GM23248 (cell line): ENCODE measurements at regions not wholly inside any gene's neighbourhood (a gene's known extent, or its start where the extent isn't known, plus 50 kb on each side); places are given as distances from the start of the nearest gene placed in this dataset.

Source experiments
- EZH2 ChIP-seq: fragments of 200-600 bp; sonication (generic); IDR thresholded peaks from 2 replicates; pipeline ENCODE4 v1.6.1; 2018; ENCODE audit warnings: antibody characterized with exemption, mild to moderate bottlenecking; ENCODE audit not compliant: insufficient read depth, poor library complexity, severe bottlenecking
- EZH2phosphoT487 ChIP-seq: fragments of 200-600 bp; sonication (generic); IDR thresholded peaks from 2 replicates; pipeline ENCODE4 v1.6.1; 2018; ENCODE audit warnings: antibody characterized with exemption, moderate library complexity, mild to moderate bottlenecking, low read depth; ENCODE audit not compliant: insufficient read depth

DNA sequence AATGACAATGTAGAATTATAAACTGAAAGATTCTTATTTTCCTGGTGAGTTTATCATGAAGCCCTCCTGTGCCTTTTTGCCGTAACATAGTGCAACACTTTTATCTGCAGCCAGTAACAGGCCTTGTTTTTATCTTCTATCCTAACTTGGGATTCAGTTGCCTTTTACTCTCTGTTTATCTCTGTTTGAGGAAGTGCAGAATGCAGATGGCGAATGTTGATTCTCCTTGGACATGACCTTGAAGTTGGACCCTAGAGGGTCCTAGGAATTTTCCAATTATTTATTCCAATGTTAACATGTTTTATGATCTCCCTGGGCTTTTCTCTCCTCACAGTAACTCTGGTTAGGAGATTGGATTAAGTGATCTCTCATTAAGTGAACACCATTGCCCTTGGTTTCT, 165.0 kb downstream of the FMR1NB start:
- TF ChIP-seq EZH2phosphoT487 (no peak), EZH2 (no peak)
